GM12864 (cell line): ENCODE measurements at regions not wholly inside any gene's neighbourhood (a gene's known extent, or its start where the extent isn't known, plus 50 kb on each side); places are given as distances from the start of the nearest gene placed in this dataset.
A peak's percentile ranks its signal among the peaks of the same experiment; 100 is the strongest.

Experiments used
- DNase-seq: peaks from one replicate; pipeline ENCODE4 v3.0.0-alpha.2; 2011; ENCODE audit warnings: low read depth
- H3K4me3 ChIP-seq: 2 replicates; pipeline ENCODE4 v1.5.1; 2011; ENCODE audit warnings: mild to moderate bottlenecking, low read depth, low read length, control low read depth
- CTCF ChIP-seq: IDR thresholded peaks from 2 replicates; pipeline ENCODE4 v1.5.1; 2011; ENCODE audit warnings: low read depth, mild to moderate bottlenecking, moderate library complexity, low read length, control low read depth, inconsistent platforms; ENCODE audit errors: missing control alignments

DNA sequence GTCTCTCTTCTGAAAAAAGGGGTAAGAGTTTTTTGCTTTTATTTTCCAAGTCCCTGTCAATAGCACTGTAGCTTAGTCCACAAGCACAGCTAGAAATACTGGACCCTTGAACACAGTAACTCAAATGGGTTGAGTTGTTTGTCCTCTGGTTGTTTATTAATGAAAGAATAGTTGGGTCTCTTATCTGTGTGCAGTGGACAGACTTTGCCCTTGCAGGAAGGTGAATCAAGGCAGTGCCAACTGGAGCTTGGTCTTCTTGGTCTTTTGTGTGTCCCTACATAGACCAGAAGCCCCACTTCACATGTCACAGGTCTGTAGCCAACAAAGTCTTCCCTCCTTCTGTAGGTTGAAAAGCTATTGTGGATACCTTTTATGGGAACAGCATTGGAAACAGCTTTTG, 322.0 kb downstream of the AACS start:
- no peak for DNase-seq
- H3K4me3 ChIP-seq = no peak overlapping the region
- TF ChIP-seq CTCF = no peak

GRCh38 chr12:125389061-125389697, 323.9 kb downstream of the AACS start:
- DNase-seq = no peak
- H3K4me3 ChIP-seq = no peak overlapping the region
- no peak for TF ChIP-seq CTCF

GRCh38 chr12:125393569-125393968, 328.3 kb downstream of the AACS start:
- TF ChIP-seq CTCF = no peak
- DNase-seq = no peak
- no peak overlapping the region for H3K4me3 ChIP-seq

DNA sequence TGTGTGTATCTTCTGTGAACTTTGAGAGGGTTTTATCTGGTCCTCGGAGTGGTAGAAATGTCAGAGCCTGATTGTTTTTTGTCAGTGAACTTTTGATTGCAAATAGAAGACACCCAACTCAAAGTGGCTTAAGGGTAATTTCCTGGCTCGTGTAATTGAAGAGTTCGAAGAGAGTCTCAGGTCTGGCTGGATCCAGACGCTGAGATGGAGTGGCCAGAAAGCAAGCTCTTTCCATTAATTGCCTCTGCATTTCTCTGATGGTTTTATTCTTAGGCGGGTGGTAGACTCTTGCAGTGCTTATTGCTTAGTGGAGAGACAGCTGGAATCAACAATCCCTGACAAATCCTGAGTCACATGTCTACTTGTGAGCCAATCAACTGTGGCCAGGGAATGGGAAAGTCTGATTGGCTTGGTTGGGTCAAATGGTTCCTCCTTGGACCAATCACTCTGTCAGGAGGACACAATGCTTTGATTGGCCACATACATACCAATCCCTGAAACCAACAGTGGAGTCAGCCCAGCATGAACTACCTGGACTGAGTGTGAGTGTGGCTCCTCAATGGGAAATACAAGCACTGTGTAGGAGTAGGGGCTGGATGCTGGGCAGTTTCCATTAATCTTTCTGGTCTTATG, 330.5 kb downstream of the AACS start:
- no peak overlapping the region for H3K4me3 ChIP-seq
- TF ChIP-seq CTCF = no peak
- no peak for DNase-seq

DNA sequence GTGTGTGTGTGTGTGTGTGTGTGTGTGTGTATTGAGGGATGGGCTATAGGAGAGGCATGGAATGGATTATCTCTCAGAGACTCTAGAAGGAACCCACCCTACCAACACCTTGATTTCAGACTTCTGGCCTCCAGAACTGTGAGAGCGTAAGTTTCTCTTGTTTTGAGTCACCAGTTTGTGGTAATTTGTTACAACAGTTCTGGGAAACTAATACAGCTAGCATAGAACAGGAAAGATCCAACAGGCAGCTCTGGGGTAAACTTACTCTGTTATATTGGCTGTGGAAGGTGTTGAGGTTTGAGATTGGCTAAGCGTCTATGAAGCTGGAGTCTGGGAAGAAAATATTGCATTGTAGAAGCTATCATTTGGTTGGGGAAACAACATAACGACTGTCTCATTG, 334.3 kb downstream of the AACS start:
- DNase-seq = no peak
- no peak overlapping the region for H3K4me3 ChIP-seq
- no peak for TF ChIP-seq CTCF

- no peak for DNase-seq
- TF ChIP-seq CTCF = peak; percentile 52
- no peak overlapping the region for H3K4me3 ChIP-seq
These were observed 337.9 kb downstream of the AACS start for GRCh38 chr12:125402874-125403789.
